ENCODE measurements at regions not wholly inside any gene's neighbourhood (a gene's known extent, or its start where the extent isn't known, plus 50 kb on each side); places are given as distances from the start of the nearest gene placed in this dataset.

DNA sequence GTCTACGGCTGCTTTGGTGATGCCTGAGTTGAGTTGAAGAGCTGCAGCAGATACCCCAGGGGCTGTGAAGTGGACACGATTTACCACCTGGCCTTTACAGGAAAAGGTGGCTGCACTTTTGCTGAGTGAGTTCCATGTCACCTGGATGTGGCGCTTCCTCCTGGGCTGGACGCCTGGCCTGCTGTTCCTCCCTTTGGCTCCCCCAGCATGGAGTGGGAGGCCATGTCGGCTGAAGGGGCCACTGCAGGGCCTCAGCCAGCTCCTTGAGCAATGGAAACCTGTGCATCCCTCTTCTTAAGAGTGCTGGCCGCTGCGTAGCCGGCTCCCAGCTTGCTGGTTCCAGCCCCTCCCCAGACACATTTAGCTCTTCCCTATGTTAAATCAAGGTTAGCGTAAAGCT, 221.0 kb downstream of the GLRX3 start:
- H3K36me3 ChIP-seq: no peaks in the 10 kb centered on the region
- peak in 1 of 8 donors; percentile 13 for ATAC-seq
- TF ChIP-seq, protein P1, sequence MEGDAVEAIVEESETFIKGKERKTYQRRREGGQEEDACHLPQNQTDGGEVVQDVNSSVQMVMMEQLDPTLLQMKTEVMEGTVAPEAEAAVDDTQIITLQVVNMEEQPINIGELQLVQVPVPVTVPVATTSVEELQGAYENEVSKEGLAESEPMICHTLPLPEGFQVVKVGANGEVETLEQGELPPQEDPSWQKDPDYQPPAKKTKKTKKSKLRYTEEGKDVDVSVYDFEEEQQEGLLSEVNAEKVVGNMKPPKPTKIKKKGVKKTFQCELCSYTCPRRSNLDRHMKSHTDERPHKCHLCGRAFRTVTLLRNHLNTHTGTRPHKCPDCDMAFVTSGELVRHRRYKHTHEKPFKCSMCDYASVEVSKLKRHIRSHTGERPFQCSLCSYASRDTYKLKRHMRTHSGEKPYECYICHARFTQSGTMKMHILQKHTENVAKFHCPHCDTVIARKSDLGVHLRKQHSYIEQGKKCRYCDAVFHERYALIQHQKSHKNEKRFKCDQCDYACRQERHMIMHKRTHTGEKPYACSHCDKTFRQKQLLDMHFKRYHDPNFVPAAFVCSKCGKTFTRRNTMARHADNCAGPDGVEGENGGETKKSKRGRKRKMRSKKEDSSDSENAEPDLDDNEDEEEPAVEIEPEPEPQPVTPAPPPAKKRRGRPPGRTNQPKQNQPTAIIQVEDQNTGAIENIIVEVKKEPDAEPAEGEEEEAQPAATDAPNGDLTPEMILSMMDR (IDR thresholded peaks at IDR 0.05): no peak
- intact Hi-C loops (cut with DNase I): no loop called here
- peaks cover 0 to 10% (median 4%) of the 10 kb centered on the region in 9 donors for H3K4me1 ChIP-seq
- no peak overlapping the region for H3K27ac ChIP-seq
- no peaks in the 10 kb centered on the region for H3K9me3 ChIP-seq
- DNase-seq: no peak
- H3K4me3 ChIP-seq: no peak overlapping the region
- WGBS, 2 donors: 87 to 88% methylated on average over 9 of the region's 9 CpGs
- H3K27me3 ChIP-seq: no peaks in the 10 kb centered on the region

GRCh38 chr10:130357951-130358350, 221.8 kb downstream of the GLRX3 start:
- intact Hi-C loops (cut with DNase I): no loop called here
- no peak overlapping the region for H3K4me3 ChIP-seq
- no peak for DNase-seq

GRCh38 chr10:130358981-130359650, 222.9 kb downstream of the GLRX3 start:
- DNase-seq: no peak
- H3K36me3 ChIP-seq: no peaks in the 10 kb centered on the region
- no peaks in the 10 kb centered on the region for H3K9me3 ChIP-seq
- intact Hi-C loops (cut with DNase I): no loop called here
- H3K4me3 ChIP-seq: no peak overlapping the region
- WGBS, 2 donors: 79 to 84% methylated on average over 23 of the region's 23 CpGs
- no peak for ATAC-seq
- TF ChIP-seq, protein P1 (IDR thresholded peaks at IDR 0.05): no peak
- H3K27me3 ChIP-seq: no peaks in the 10 kb centered on the region
- peaks cover 0 to 13% (median 4%) of the 10 kb centered on the region in 9 donors for H3K4me1 ChIP-seq
- no peak overlapping the region for H3K27ac ChIP-seq

More at GRCh38 chr10:130357951-130358350, 221.8 kb downstream of the GLRX3 start:
- no peaks in the 10 kb centered on the region for H3K27me3 ChIP-seq
- TF ChIP-seq, protein P1 (IDR thresholded peaks at IDR 0.05): no peak
- 79 to 85% methylated on average over 12 of the region's 12 CpGs for WGBS, 2 donors
- H3K27ac ChIP-seq: no peak overlapping the region
- peaks cover 0 to 13% (median 4%) of the 10 kb centered on the region in 9 donors for H3K4me1 ChIP-seq
- H3K9me3 ChIP-seq: no peaks in the 10 kb centered on the region
- ATAC-seq: no peak
- no peaks in the 10 kb centered on the region for H3K36me3 ChIP-seq

GRCh38 chr10:130359711-130360110, 223.5 kb downstream of the GLRX3 start:
- no peak for ATAC-seq
- intact Hi-C loops (cut with DNase I): no loop called here
- WGBS, 2 donors: 88 to 93% methylated on average over 12 of the region's 12 CpGs

More at GRCh38 chr10:130359711-130360110, 223.5 kb downstream of the GLRX3 start:
- DNase-seq: no peak
- H3K27me3 ChIP-seq: no peaks in the 10 kb centered on the region
- no peaks in the 10 kb centered on the region for H3K36me3 ChIP-seq
- no peak overlapping the region for H3K27ac ChIP-seq
- no peaks in the 10 kb centered on the region for H3K9me3 ChIP-seq
- no peak overlapping the region for H3K4me3 ChIP-seq
- H3K4me1 ChIP-seq: peaks cover 0 to 13% (median 4%) of the 10 kb centered on the region in 9 donors
- TF ChIP-seq, protein P1 (IDR thresholded peaks at IDR 0.05): no peak
